Natural killer cell (primary cell): ENCODE measurements at regions not wholly inside any gene's neighbourhood (a gene's known extent, or its start where the extent isn't known, plus 50 kb on each side); places are given as distances from the start of the nearest gene placed in this dataset.

ENCODE experiments used
- ATAC-seq, 3 donors: fragments of 150-1000 bp in 2 of 3; fragments of 200-7000 bp in 1 of 3; cut with Tn5 transposase; 1 replicate in 1 of 3; 2 replicates in 2 of 3; pipeline ENCODE4 v1.10.0; 2021; ENCODE audit warnings: mild to moderate bottlenecking in 2 of 3, moderate library complexity in 2 of 3
- DNase-seq, 2 donors: peaks; one replicate each; pipeline versions ENCODE4 v3.0.0 to v3.0.0-alpha.2; 2013 to 2021; ENCODE audit warnings: mixed read lengths in 1 of 2
- H3K27ac ChIP-seq: one replicate; pipeline ENCODE4 v1.5.1; 2013; ENCODE audit warnings: mild to moderate bottlenecking, low read length
- H3K27me3 ChIP-seq: one replicate; pipeline ENCODE4 v1.6.1; 2013; ENCODE audit warnings: low read length; ENCODE audit not compliant: control insufficient read depth, insufficient read depth
- H3K36me3 ChIP-seq: one replicate; pipeline ENCODE4 v1.6.1; 2013; ENCODE audit warnings: low read length; ENCODE audit not compliant: control insufficient read depth, insufficient read depth
- H3K4me1 ChIP-seq: one replicate; pipeline ENCODE4 v1.6.1; 2013; ENCODE audit warnings: low read length; ENCODE audit not compliant: control insufficient read depth, insufficient read depth
- H3K4me3 ChIP-seq: one replicate; pipeline ENCODE4 v1.5.1; 2013; ENCODE audit warnings: low read length
- H3K9me3 ChIP-seq: one replicate; pipeline ENCODE4 v1.6.1; 2013; ENCODE audit warnings: low read length; ENCODE audit not compliant: control insufficient read depth, insufficient read depth
- H3K27ac Mint-ChIP-seq, 2 donors: one replicate each; pipeline ENCODE4 v1.8.0; 2022; ENCODE audit warnings: mild to moderate bottlenecking in 2 of 2, mixed read lengths in 2 of 2, moderate library complexity in 1 of 2
- H3K27me3 Mint-ChIP-seq, 2 donors: one replicate each; pipeline ENCODE4 v1.8.0; 2022; ENCODE audit warnings: low read depth in 2 of 2, mixed read lengths in 2 of 2
- H3K36me3 Mint-ChIP-seq: one replicate; pipeline ENCODE4 v1.8.0; 2022; ENCODE audit warnings: mixed read lengths
- H3K4me1 Mint-ChIP-seq, 2 donors: one replicate each; pipeline ENCODE4 v1.8.0; 2022; ENCODE audit warnings: mixed read lengths in 2 of 2
- H3K4me3 Mint-ChIP-seq: one replicate; pipeline ENCODE4 v1.8.0; 2022; ENCODE audit warnings: mild to moderate bottlenecking, moderate library complexity, mixed read lengths
- H3K9me3 Mint-ChIP-seq, 2 donors: one replicate each; pipeline ENCODE4 v1.8.0; 2022; ENCODE audit warnings: mixed read lengths in 2 of 2
- CTCF ChIP-seq: fragments of 200-600 bp; IDR thresholded peaks from one replicate; pipeline ENCODE4 v1.8.0; 2022; ENCODE audit warnings: antibody characterized with exemption
- WGBS: methylation state at CpG from one replicate; pipeline ENCODE4 v1.1.7; 2013; ENCODE audit warnings: missing lambda C conversion rate; ENCODE audit not compliant: insufficient coverage; 5-methylcytosine and 5-hydroxymethylcytosine counted together
- intact Hi-C: fragments of 100-400 bp; cut with micrococcal nuclease; formaldehyde crosslinking; loops from one replicate; pipeline ENCODE4 v1.14.2; 2022

GRCh38 chr3:63116922-63117321 lies 161.2 kb upstream of the SYNPR start:
- Mint-ChIP-seq H3K9me3 (peaks cover 5 to 11% of the 10 kb centered on the region in 2 donors), H3K4me3 (no peak overlapping the region), H3K36me3 (no peaks in the 10 kb centered on the region), H3K27me3 (no peaks in the 10 kb centered on the region), H3K27ac (no peak overlapping the region), H3K4me1 (no peaks in the 10 kb centered on the region)
- no peak overlapping the region for H3K27ac ChIP-seq
- no peaks in the 10 kb centered on the region for H3K9me3 ChIP-seq
- no peak for TF ChIP-seq CTCF
- H3K4me1 ChIP-seq: no peaks in the 10 kb centered on the region
- intact Hi-C loops: no loop called here
- DNase-seq (no peak), ATAC-seq (no peak)
- H3K27me3 ChIP-seq: no peaks in the 10 kb centered on the region
- no peak overlapping the region for H3K4me3 ChIP-seq
- no peaks in the 10 kb centered on the region for H3K36me3 ChIP-seq
- WGBS: 70% methylated on average over 3 of the region's 3 CpGs

- intact Hi-C loops: no loop called here
- no peak overlapping the region for H3K27ac Mint-ChIP-seq
- no peaks in the 10 kb centered on the region for H3K4me1 ChIP-seq
- WGBS: 51% methylated on average over 3 of the region's 3 CpGs
- H3K9me3 ChIP-seq: no peaks in the 10 kb centered on the region
- no peak overlapping the region for H3K27ac ChIP-seq
- TF ChIP-seq CTCF: no peak
- ATAC-seq: no peak
- no peaks in the 10 kb centered on the region for H3K4me1 Mint-ChIP-seq
- H3K27me3 Mint-ChIP-seq: no peaks in the 10 kb centered on the region
- H3K4me3 Mint-ChIP-seq: no peak overlapping the region
- H3K9me3 Mint-ChIP-seq: peaks cover 15 to 16% of the 10 kb centered on the region in 2 donors
- no peak for DNase-seq
- H3K4me3 ChIP-seq: no peak overlapping the region
- no peaks in the 10 kb centered on the region for H3K36me3 Mint-ChIP-seq
- H3K27me3 ChIP-seq: no peaks in the 10 kb centered on the region
- H3K36me3 ChIP-seq: no peaks in the 10 kb centered on the region
Measured at GRCh38 chr3:63124090-63124489, 154.0 kb upstream of the SYNPR start.

GRCh38 chr3:63126530-63126929 lies 151.6 kb upstream of the SYNPR start:
- Histone ChIP-seq H3K27me3 (no peaks in the 10 kb centered on the region), H3K27ac (no peak overlapping the region), H3K4me3 (no peak overlapping the region), H3K9me3 (no peaks in the 10 kb centered on the region), H3K4me1 (no peaks in the 10 kb centered on the region), H3K36me3 (no peaks in the 10 kb centered on the region)
- H3K9me3 Mint-ChIP-seq: peaks cover 12 to 14% of the 10 kb centered on the region in 2 donors
- WGBS: 65% methylated on average over 2 of the region's 2 CpGs
- H3K27me3 Mint-ChIP-seq: no peaks in the 10 kb centered on the region
- TF ChIP-seq CTCF: no peak
- no peak for ATAC-seq
- H3K4me1 Mint-ChIP-seq: no peaks in the 10 kb centered on the region
- no peaks in the 10 kb centered on the region for H3K36me3 Mint-ChIP-seq
- intact Hi-C loops: no loop called here
- no peak overlapping the region for H3K4me3 Mint-ChIP-seq
- DNase-seq: no peak
- H3K27ac Mint-ChIP-seq: no peak overlapping the region

- Histone ChIP-seq H3K27me3 (no peaks in the 10 kb centered on the region), H3K36me3 (no peaks in the 10 kb centered on the region), H3K4me1 (no peaks in the 10 kb centered on the region), H3K27ac (no peak overlapping the region), H3K4me3 (no peak overlapping the region), H3K9me3 (peaks cover 3% of the 10 kb centered on the region)
- no peak for TF ChIP-seq CTCF
- no peaks in the 10 kb centered on the region for H3K4me1 Mint-ChIP-seq
- no peak overlapping the region for H3K4me3 Mint-ChIP-seq
- no peaks in the 10 kb centered on the region for H3K27me3 Mint-ChIP-seq
- ATAC-seq (no peak), DNase-seq (no peak)
- H3K9me3 Mint-ChIP-seq: peaks cover 9 to 12% of the 10 kb centered on the region in 2 donors
- no peak overlapping the region for H3K27ac Mint-ChIP-seq
- intact Hi-C loops: no loop called here
- H3K36me3 Mint-ChIP-seq: no peaks in the 10 kb centered on the region
- WGBS: 65% methylated on average over 3 of the region's 3 CpGs
Measured at GRCh38 chr3:63128380-63128779, 149.7 kb upstream of the SYNPR start.
